PC-9 (cell line): ENCODE measurements at regions not wholly inside any gene's neighbourhood (a gene's known extent, or its start where the extent isn't known, plus 50 kb on each side); places are given as distances from the start of the nearest gene placed in this dataset.

Experiments
- EZH2 ChIP-seq: fragments of 200-600 bp; sonication (generic); IDR thresholded peaks from 2 replicates; pipeline ENCODE4 v1.8.0; 2017; ENCODE audit warnings: antibody characterized with exemption, low read depth
- TF ChIP-seq, protein P1 (sequence below): fragments of 200-600 bp; sonication (generic); conservative IDR thresholded peaks from 2 replicates; pipeline ENCODE4 v1.6.1; 2017; ENCODE audit warnings: mixed run types, antibody characterized with exemption, mild to moderate bottlenecking, moderate library complexity

GRCh38 chr1:229975047-229975446, 92.0 kb upstream of the GALNT2 start:
- TF ChIP-seq, protein P1, sequence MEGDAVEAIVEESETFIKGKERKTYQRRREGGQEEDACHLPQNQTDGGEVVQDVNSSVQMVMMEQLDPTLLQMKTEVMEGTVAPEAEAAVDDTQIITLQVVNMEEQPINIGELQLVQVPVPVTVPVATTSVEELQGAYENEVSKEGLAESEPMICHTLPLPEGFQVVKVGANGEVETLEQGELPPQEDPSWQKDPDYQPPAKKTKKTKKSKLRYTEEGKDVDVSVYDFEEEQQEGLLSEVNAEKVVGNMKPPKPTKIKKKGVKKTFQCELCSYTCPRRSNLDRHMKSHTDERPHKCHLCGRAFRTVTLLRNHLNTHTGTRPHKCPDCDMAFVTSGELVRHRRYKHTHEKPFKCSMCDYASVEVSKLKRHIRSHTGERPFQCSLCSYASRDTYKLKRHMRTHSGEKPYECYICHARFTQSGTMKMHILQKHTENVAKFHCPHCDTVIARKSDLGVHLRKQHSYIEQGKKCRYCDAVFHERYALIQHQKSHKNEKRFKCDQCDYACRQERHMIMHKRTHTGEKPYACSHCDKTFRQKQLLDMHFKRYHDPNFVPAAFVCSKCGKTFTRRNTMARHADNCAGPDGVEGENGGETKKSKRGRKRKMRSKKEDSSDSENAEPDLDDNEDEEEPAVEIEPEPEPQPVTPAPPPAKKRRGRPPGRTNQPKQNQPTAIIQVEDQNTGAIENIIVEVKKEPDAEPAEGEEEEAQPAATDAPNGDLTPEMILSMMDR = no peak
- no peak for TF ChIP-seq EZH2
